ENCODE measurements at regions not wholly inside any gene's neighbourhood (a gene's known extent, or its start where the extent isn't known, plus 50 kb on each side); places are given as distances from the start of the nearest gene placed in this dataset.
"Not testable (repeated sequence)": the region's sequence is repeated elsewhere in the genome, so short reads cannot be mapped to it uniquely, and the experiment has no call there.

DNA sequence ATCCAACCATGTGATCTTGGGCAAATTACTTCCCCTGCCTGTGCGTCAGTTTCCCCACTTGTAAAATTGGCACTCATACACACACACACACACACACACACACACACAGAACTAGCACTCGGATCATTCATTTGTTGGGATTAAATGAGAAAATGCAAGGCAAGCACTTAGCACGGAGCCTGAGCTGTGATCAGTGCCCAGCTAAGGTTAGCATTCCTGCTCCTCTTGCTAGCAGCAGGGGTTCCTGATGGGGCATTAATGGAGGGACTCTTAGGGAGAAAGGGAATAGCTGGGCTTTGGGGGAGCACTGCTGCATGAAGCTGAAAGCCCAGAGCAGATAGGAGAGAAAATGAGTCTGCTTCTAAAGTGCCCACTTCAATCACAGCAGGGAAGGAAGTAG is 187.7 kb upstream of the C2CD4B start:
- Mint-ChIP-seq H3K4me1 (ENCODE audit: low read depth) (no peaks in the 10 kb centered on the region), H3K36me3 (ENCODE audit: insufficient read depth) (no peaks in the 10 kb centered on the region), H3K9me3 (no peaks in the 10 kb centered on the region), H3K4me3 (no peak overlapping the region), H3K27me3 (ENCODE audit: low read depth) (peaks cover 6% of the 10 kb centered on the region)
- DNase-seq (no peak), ATAC-seq (no peak)

DNA sequence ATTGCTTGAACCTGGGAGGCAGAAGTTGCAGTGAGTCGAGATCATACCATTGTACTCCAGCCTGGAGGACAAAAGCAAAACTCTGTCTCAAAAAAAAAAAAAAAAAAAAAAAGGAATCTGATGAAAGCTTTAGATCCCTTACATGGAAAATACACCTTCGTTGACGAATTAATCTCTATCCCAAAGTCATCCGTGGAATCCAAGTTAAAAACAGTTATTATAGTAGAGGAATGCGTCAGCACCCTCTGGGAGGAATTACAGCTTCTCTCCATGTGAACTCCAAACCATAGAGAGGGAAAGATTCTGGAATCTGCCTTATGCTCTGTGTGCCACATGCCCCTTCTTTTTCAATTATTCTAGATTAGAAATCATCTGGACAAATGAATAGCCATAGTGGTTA is 192.3 kb upstream of the C2CD4B start:
- H3K9me3 Mint-ChIP-seq = no peaks in the 10 kb centered on the region
- DNase-seq (no peak), ATAC-seq (no peak)
- no peaks in the 10 kb centered on the region for H3K4me1 Mint-ChIP-seq (ENCODE audit: low read depth)
- H3K4me3 Mint-ChIP-seq = no peak overlapping the region
- no peaks in the 10 kb centered on the region for H3K36me3 Mint-ChIP-seq (ENCODE audit: insufficient read depth)
- H3K27me3 Mint-ChIP-seq (ENCODE audit: low read depth) = peaks cover 9% of the 10 kb centered on the region

DNA sequence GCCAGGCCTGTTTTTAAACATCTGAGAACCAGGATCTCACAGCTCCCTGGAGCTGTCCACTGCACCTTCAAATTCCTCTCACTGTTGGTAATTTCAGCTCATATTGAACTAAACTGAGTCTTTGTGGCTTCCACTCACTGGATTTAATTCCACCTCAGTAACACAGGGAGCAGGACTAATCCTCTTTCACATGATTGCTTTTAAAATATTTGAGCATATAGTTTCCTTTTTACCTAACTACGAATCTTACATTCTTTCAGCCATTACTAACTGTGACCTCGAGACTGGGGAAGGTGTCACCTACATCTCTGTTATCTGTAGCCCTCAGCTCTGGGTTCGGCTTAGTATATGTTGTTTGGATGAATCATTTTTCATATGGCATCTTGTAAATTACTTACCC is 194.3 kb upstream of the C2CD4B start:
- no peak overlapping the region for H3K4me3 Mint-ChIP-seq
- ATAC-seq (no peak), DNase-seq (no peak)
- H3K4me1 Mint-ChIP-seq (ENCODE audit: low read depth) = no peaks in the 10 kb centered on the region
- no peaks in the 10 kb centered on the region for H3K9me3 Mint-ChIP-seq
- H3K36me3 Mint-ChIP-seq (ENCODE audit: insufficient read depth) = no peaks in the 10 kb centered on the region
- peaks cover 13% of the 10 kb centered on the region for H3K27me3 Mint-ChIP-seq (ENCODE audit: low read depth)

DNA sequence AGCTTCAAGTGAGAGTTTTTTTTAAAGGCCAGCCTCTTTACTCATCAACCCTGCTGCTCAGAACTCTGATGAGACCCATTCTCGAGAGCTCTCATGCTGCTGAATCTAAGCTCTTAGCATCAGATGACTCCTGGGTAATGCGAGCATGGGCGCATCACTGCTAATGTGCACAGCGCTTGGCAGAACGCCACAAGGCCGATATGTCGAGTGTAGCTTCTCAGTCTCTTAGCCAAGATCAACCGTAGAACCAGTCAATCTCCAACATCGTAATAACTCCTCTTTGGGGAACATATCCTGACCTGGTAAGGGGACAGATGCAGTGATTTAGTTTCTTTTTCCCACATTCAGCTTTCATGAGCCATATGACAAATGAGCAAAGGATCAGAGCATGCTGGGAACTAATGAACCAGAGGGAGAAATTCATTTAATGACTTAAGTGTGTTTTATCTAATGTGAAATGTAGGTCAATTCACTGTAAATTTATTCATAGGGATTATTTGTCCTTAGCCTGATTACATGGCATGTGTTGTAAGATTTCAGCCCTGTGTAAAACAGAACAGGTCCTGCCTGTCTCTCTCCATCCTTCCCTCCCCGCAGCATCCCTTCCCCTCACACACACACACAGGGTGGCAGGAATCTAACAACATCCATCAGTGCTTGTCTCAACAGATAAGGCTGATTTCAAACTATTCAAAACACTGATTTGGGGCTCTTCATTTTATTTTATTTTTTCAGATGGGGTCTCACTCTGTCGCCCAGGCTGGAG is 195.4 kb upstream of the C2CD4B start:
- ATAC-seq = no peak
- no peaks in the 10 kb centered on the region for H3K36me3 Mint-ChIP-seq (ENCODE audit: insufficient read depth)
- H3K4me3 Mint-ChIP-seq = no peak overlapping the region

DNA sequence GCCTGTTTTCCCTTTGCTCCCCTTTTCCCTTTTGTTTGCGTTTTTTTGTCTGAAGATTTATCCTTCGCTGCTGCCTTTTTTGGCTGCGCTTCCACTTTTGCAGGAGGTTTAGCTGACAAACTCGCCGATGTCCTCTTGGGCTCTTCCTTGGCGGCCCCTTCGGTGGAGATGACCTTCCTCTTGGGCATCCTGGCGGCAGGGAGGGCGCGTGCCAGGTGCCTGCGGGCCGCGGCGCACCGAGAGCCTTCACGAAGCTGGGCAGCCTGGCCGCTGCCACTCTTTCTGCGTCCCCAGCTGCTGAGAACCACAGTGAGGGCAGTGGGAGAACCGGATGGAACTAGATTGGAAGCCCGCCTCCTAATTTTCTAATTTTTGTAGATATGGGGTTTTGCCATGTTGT is 197.1 kb upstream of the C2CD4B start:
- ATAC-seq = no peak
- H3K4me3 Mint-ChIP-seq = no peak overlapping the region
- H3K9me3 Mint-ChIP-seq = no peaks in the 10 kb centered on the region
- no peak for DNase-seq
- H3K36me3 Mint-ChIP-seq (ENCODE audit: insufficient read depth) = no peaks in the 10 kb centered on the region
- no peaks in the 10 kb centered on the region for H3K4me1 Mint-ChIP-seq (ENCODE audit: low read depth)
- peaks cover 18% of the 10 kb centered on the region for H3K27me3 Mint-ChIP-seq (ENCODE audit: low read depth)

More for the DNA sequence above, 195.4 kb upstream of the C2CD4B start:
- DNase-seq = no peak
- no peaks in the 10 kb centered on the region for H3K9me3 Mint-ChIP-seq
- H3K27me3 Mint-ChIP-seq (ENCODE audit: low read depth) = peaks cover 13% of the 10 kb centered on the region
- H3K4me1 Mint-ChIP-seq (ENCODE audit: low read depth) = no peaks in the 10 kb centered on the region

DNA sequence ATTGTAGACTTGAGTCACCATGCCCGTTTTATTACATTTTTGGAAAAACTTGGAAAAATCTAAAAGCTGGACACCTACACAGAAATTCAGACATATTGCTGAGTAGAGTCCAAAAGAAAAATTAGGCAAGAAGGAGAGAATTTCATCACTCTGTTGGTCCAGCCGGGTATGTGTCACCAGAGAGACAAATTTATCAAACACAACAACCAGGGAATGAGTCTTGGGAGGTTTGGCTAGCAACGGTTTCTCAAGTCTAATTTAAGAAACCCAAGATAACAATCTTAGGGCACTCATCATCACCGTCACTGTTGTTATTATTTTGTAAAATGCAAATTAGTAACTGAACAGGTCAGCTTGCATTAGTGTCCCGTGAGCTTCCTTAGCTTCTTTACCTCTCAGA is 197.5 kb upstream of the C2CD4B start:
- Mint-ChIP-seq H3K4me1 (ENCODE audit: low read depth) (no peaks in the 10 kb centered on the region), H3K4me3 (no peak overlapping the region), H3K9me3 (no peaks in the 10 kb centered on the region), H3K36me3 (ENCODE audit: insufficient read depth) (no peaks in the 10 kb centered on the region), H3K27me3 (ENCODE audit: low read depth) (peaks cover 18% of the 10 kb centered on the region)
- no peak for ATAC-seq
- DNase-seq = no peak

DNA sequence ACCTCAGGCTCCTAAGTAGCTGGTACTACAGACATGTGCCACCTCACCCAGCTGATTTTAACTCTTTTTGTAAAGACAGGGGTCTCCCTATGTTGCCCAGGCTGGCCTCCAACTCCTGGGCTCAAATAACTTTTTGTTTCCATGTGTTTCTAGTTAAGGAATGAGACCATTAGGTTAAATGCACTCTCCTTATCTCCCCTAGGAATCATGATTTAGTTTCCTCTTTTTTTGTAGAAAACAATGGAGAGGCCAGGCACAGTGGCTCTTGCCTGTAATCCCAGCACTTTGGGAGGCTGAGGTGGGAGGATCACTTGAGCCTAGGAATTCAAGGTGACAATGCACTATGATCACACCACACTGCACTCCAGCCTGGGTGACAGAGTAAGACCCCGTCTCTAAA is 198.8 kb upstream of the C2CD4B start:
- no peaks in the 10 kb centered on the region for H3K4me1 Mint-ChIP-seq (ENCODE audit: low read depth)
- no peaks in the 10 kb centered on the region for H3K36me3 Mint-ChIP-seq (ENCODE audit: insufficient read depth)
- ATAC-seq = no peak
- DNase-seq = no peak
- H3K9me3 Mint-ChIP-seq = no peaks in the 10 kb centered on the region
- H3K27me3 Mint-ChIP-seq (ENCODE audit: low read depth) = peaks cover 18% of the 10 kb centered on the region
- H3K4me3 Mint-ChIP-seq = no peak overlapping the region

DNA sequence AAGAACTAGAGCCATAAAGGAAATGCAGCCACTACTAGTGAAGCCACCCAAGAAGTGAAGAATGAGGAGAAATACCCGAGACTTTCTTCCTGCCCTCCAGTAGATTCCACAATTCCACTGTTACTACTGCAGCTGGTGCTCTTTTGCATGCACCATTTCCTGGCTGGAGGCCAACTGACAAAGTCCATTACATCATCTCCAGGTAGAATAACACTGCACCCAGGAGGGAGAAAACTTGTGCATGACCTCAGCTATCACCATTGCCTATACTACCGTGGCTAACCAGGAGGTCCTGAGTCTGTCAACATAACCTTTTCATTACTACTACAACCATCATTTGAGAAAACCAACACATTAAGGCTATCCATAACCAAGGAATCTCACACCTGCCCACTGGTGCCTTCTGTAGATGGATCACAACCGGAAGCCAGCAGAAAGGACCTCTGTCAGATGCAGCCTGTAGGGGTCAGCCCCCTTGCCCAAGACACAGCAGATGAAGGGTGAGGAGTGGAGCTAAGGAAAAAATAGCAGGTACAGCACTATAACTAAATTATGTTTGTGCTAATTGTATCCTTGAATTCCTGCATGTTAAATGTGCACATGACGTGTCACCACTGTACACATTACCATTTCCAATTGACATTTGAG is 200.8 kb upstream of the C2CD4B start:
- no peak for DNase-seq
- H3K4me3 Mint-ChIP-seq = no peak overlapping the region
- peaks cover 14% of the 10 kb centered on the region for H3K27me3 Mint-ChIP-seq (ENCODE audit: low read depth)
- H3K9me3 Mint-ChIP-seq = no peaks in the 10 kb centered on the region
- H3K36me3 Mint-ChIP-seq (ENCODE audit: insufficient read depth) = no peaks in the 10 kb centered on the region
- no peak for ATAC-seq
- H3K4me1 Mint-ChIP-seq (ENCODE audit: low read depth) = no peaks in the 10 kb centered on the region

DNA sequence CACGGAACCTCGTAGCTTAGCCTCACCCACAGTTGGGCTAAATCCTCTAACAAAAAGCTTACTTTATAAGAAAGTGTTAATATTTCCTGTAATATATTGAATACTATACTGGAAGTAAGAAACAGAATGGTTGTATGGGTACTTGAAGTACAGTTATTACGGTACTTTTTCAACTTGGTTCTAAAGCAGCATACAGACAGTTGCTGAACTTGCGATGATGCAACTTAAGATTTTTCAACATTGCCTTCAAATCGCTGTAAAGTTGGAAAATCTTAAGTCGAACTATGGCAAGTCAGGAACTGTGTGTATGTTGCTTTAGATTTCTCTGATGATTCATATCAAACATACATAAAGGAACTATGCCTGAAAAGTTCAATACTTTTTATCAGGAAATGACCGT is 204.4 kb upstream of the C2CD4B start:
- Mint-ChIP-seq H3K4me1 (ENCODE audit: low read depth) (no peaks in the 10 kb centered on the region), H3K27me3 (ENCODE audit: low read depth) (peaks cover 16% of the 10 kb centered on the region), H3K4me3 (no peak overlapping the region), H3K36me3 (ENCODE audit: insufficient read depth) (no peaks in the 10 kb centered on the region), H3K9me3 (no peaks in the 10 kb centered on the region)
- DNase-seq (no peak), ATAC-seq (no peak)

DNA sequence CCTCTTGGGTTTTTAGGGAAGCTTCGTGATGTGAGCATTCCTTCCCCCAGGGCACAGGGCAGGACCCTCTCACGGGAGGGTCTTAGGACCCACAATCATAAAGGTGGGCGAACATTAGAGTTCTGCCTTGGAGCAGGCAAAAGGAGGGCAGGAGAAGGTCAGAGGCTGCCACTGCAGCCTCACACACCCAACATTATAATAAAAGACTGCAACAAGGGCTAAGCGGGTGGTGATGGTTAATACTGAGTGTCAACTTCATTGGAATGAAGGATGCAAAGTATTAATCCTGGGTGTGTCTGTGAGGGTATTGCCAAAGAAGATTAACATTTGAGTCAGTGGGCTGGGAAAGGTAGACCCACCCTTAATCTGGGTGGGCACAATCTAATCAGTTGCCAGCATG is 206.6 kb upstream of the C2CD4B start:
- ATAC-seq; H3K4me1 Mint-ChIP-seq (ENCODE audit: low read depth); DNase-seq; H3K9me3 Mint-ChIP-seq; H3K4me3 Mint-ChIP-seq; H3K36me3 Mint-ChIP-seq (ENCODE audit: insufficient read depth): not testable (repeated sequence)
- peaks cover 10% of the 10 kb centered on the region for H3K27me3 Mint-ChIP-seq (ENCODE audit: low read depth)

DNA sequence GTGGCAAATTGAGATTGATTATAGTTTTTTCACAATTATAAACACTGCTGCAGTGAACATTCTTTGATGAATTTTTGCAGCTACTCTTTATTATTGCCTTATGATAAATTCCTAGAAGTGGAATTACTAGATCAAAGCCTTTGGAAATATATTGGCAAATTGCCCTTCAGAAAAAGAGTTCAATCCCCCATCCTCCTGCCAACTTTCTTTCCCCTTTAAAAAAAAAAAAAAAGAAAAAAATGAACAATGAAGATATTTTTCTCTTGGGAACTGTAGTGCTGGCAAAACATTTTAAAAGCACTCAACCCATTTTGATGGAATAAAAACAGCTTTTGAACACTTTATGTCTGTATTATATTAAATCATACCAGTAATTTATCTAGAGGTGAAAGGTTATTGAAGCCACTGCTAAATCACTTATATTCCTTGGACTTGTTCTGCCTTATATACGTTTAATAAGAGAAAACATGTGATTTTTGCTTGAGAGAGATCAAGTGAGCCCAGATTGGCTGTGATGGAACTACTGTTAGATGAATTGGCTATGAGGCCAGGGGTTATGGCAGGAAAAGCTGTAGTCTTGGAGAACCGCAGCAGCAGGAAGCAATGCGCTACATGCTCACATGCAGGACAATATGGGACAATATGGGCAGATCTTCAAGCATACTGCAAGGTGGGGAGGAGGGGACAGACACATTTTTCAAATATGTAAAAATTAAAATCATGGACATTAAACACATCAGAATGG is 212.8 kb upstream of the C2CD4B start:
- Mint-ChIP-seq H3K36me3 (ENCODE audit: insufficient read depth) (no peaks in the 10 kb centered on the region), H3K4me3 (no peak overlapping the region), H3K4me1 (ENCODE audit: low read depth) (no peaks in the 10 kb centered on the region), H3K9me3 (no peaks in the 10 kb centered on the region), H3K27me3 (ENCODE audit: low read depth) (peaks cover 13% of the 10 kb centered on the region)
- DNase-seq (no peak), ATAC-seq (no peak)

DNA sequence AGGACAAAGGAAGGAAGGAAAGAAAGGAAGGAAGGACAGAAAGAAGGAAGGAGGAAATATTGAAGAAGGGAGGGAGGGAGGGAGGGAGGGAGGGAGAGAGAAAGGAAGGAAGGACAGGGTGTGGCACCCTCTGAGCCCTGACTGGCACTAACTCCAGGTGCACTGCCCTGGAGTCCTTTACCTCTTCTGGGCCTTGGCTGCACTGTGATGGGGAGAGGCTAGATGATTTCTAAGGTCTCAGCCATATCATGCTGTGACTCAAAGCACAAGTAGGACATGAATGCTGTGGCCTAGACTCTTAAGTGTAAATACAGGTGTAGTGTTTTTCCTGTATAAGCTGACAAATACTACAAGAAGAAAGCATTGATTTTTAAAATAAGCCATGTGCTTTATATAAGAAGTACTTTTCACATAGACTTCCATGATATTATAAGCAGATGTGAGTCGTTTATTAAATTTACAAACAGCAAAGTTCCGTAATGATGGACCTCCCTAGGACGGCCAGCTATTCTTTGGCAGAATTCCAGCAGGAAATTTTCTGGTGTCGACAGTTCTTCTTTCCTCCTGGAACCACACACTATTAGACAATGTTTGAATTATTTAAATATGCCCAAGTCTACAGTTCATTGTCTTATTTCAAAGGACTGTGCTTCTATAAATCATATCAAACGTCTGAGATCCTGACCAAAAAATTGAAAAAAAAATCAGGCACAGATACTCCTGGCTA is 213.8 kb upstream of the C2CD4B start:
- peaks cover 15% of the 10 kb centered on the region for H3K27me3 Mint-ChIP-seq (ENCODE audit: low read depth)
- H3K9me3 Mint-ChIP-seq = no peaks in the 10 kb centered on the region
- no peak overlapping the region for H3K4me3 Mint-ChIP-seq
- DNase-seq (no peak), ATAC-seq (no peak)
- H3K36me3 Mint-ChIP-seq (ENCODE audit: insufficient read depth) = no peaks in the 10 kb centered on the region
- H3K4me1 Mint-ChIP-seq (ENCODE audit: low read depth) = no peaks in the 10 kb centered on the region

DNA sequence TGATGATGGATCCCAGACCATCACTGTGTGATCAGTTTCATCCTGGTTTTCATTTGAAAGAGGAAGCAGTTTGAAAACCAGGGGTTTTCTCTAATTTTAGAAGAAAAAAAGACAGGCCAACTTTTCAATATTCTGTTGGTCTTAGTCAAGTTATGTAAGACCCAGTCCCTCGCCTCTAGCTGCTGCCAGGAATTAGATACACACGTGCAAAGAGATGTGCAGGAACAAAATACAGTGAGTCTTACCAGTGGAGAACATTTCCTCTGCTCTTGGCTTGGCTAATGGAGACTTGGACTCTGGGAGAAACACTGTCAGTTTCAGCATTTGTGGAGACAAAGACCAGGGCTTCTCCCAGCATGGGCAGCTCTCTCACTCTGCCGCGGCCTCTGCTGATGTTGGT is 214.9 kb upstream of the C2CD4B start:
- ATAC-seq = no peak
- H3K4me3 Mint-ChIP-seq = no peak overlapping the region
- H3K27me3 Mint-ChIP-seq (ENCODE audit: low read depth) = peaks cover 14% of the 10 kb centered on the region
- no peak for DNase-seq
- H3K9me3 Mint-ChIP-seq = no peaks in the 10 kb centered on the region
- no peaks in the 10 kb centered on the region for H3K36me3 Mint-ChIP-seq (ENCODE audit: insufficient read depth)
- no peaks in the 10 kb centered on the region for H3K4me1 Mint-ChIP-seq (ENCODE audit: low read depth)

DNA sequence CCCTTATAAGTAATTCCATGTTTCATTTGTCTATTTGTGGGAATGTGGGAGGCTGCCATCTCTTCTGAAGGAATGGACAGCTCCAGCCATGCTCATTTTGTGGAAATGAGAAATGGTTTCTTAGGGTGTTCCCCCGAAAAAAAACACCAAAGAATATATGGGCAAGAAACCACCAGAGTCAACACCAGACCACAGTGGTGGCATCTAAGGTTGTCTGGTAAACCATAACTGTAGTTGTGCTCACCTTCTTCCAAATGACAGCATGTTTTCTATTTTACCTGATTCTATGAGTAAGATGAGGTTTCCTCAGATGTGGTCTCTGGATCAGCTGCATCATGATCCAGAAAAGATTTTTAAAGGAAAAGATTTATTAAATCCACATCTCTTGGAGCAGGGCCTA is 217.0 kb upstream of the C2CD4B start:
- DNase-seq (no peak), ATAC-seq (no peak)
- H3K4me3 Mint-ChIP-seq = no peak overlapping the region
- no peaks in the 10 kb centered on the region for H3K9me3 Mint-ChIP-seq
- no peaks in the 10 kb centered on the region for H3K4me1 Mint-ChIP-seq (ENCODE audit: low read depth)
- H3K36me3 Mint-ChIP-seq (ENCODE audit: insufficient read depth) = no peaks in the 10 kb centered on the region
- H3K27me3 Mint-ChIP-seq (ENCODE audit: low read depth) = peaks cover 8% of the 10 kb centered on the region

All from activated T-cell treated with anti-CD3 and anti-CD28 coated beads, Interleukin-2, amount 50 U/mL, for 4 hours (primary cell).